CD14-positive monocyte (primary cell): ENCODE measurements at regions not wholly inside any gene's neighbourhood (a gene's known extent, or its start where the extent isn't known, plus 50 kb on each side); places are given as distances from the start of the nearest gene placed in this dataset.

Experiments
- DNase-seq, 3 donors: peaks; one replicate each; pipeline ENCODE4 v3.0.0-alpha.2; 2011 to 2022
- H2AFZ ChIP-seq: 2 replicates; pipeline ENCODE4 v1.6.0; 2012; ENCODE audit warnings: mild to moderate bottlenecking, low read depth, low read length, inconsistent platforms; ENCODE audit not compliant: insufficient read depth, poor library complexity, severe bottlenecking
- H3K27ac ChIP-seq, 2 donors: 1 replicate in 1 of 2; 2 replicates in 1 of 2; pipeline ENCODE4 v1.5.1; 2012 to 2013; ENCODE audit warnings: low read length in 2 of 2, control low read depth in 1 of 2, inconsistent platforms in 1 of 2, low read depth in 1 of 2, mild to moderate bottlenecking in 1 of 2
- H3K27me3 ChIP-seq, 2 donors: one replicate each; pipeline versions ENCODE4 v1.6.0 to v1.6.1; 2011 to 2013; ENCODE audit warnings: low read length in 2 of 2; ENCODE audit not compliant: control insufficient read depth in 2 of 2, insufficient read depth in 2 of 2
- H3K36me3 ChIP-seq, 2 donors: replicated peaks in 1 of 2; 1 replicate in 1 of 2; 2 replicates in 1 of 2; pipeline versions ENCODE4 v1.5.1 to v1.6.1; 2012 to 2013; ENCODE audit warnings: low read length in 2 of 2, control low read depth in 1 of 2, inconsistent platforms in 1 of 2, mild to moderate bottlenecking in 1 of 2; ENCODE audit not compliant: insufficient read depth in 2 of 2, control insufficient read depth in 1 of 2
- H3K4me1 ChIP-seq, 2 donors: 1 replicate in 1 of 2; 2 replicates in 1 of 2; pipeline versions ENCODE4 v1.5.1 to v1.6.1; 2012 to 2013; ENCODE audit warnings: low read length in 2 of 2, control low read depth in 1 of 2, inconsistent platforms in 1 of 2, mild to moderate bottlenecking in 1 of 2, moderate library complexity in 1 of 2; ENCODE audit not compliant: insufficient read depth in 2 of 2, control insufficient read depth in 1 of 2
- H3K4me2 ChIP-seq: replicated peaks from 2 replicates; pipeline ENCODE3; 2012; ENCODE audit warnings: low read length, moderate library complexity, mild to moderate bottlenecking; ENCODE audit not compliant: poor library complexity, severe bottlenecking; ENCODE audit errors: extremely low read depth
- H3K4me3 ChIP-seq, 3 experiments: fragments of 200-600 bp in 1 of 3; sonication (generic) in 1 of 3; replicated peaks in 1 of 3; 1 replicate in 2 of 3; 2 replicates in 1 of 3; pipeline ENCODE4 v1.5.1; 2011 to 2013; ENCODE audit warnings: low read length in 3 of 3, mild to moderate bottlenecking in 3 of 3, control low read depth in 2 of 3, low read depth in 2 of 3, inconsistent platforms in 1 of 3, moderate library complexity in 1 of 3
- H3K79me2 ChIP-seq: 2 replicates; pipeline ENCODE4 v1.6.0; 2012; ENCODE audit warnings: mild to moderate bottlenecking, control low read depth, inconsistent platforms, low read length, moderate library complexity; ENCODE audit not compliant: insufficient read depth
- H3K9ac ChIP-seq: 2 replicates; pipeline ENCODE4 v1.6.0; 2017; ENCODE audit warnings: low read length, mild to moderate bottlenecking; ENCODE audit not compliant: insufficient read depth, poor library complexity, severe bottlenecking
- H3K9me3 ChIP-seq, 2 donors: replicated peaks in 1 of 2; 1 replicate in 1 of 2; 2 replicates in 1 of 2; pipeline versions ENCODE4 v1.5.1 to v1.6.1; 2012 to 2013; ENCODE audit warnings: low read length in 2 of 2, control low read depth in 1 of 2; ENCODE audit not compliant: control insufficient read depth in 1 of 2, insufficient read depth in 1 of 2
- H4K20me1 ChIP-seq: 2 replicates; pipeline ENCODE4 v1.6.0; 2012; ENCODE audit warnings: mild to moderate bottlenecking, low read length, control low read depth, moderate library complexity; ENCODE audit not compliant: insufficient read depth
- H3K27ac Mint-ChIP-seq, 7 donors: one replicate each; pipeline ENCODE4 v1.8.0; 2020; ENCODE audit warnings: mild to moderate bottlenecking in 7 of 7, mixed read lengths in 7 of 7, moderate library complexity in 6 of 7, inconsistent platforms in 2 of 7
- H3K27me3 Mint-ChIP-seq, 3 donors: one replicate each; pipeline ENCODE4 v1.8.0; 2021 to 2022; ENCODE audit warnings: low read depth in 3 of 3, mild to moderate bottlenecking in 3 of 3, mixed read lengths in 3 of 3, moderate library complexity in 3 of 3, inconsistent platforms in 1 of 3
- H3K36me3 Mint-ChIP-seq, 2 donors: one replicate each; pipeline ENCODE4 v1.8.0; 2020; ENCODE audit warnings: mixed read lengths in 2 of 2, inconsistent platforms in 1 of 2, mild to moderate bottlenecking in 1 of 2
- H3K4me1 Mint-ChIP-seq: one replicate; pipeline ENCODE4 v1.8.0; 2020; ENCODE audit warnings: mild to moderate bottlenecking, mixed read lengths
- H3K4me3 Mint-ChIP-seq, 2 donors: one replicate each; pipeline ENCODE4 v1.8.0; 2020; ENCODE audit warnings: mild to moderate bottlenecking in 2 of 2, mixed read lengths in 2 of 2, moderate library complexity in 1 of 2
- H3K9me3 Mint-ChIP-seq, 7 donors: one replicate each; pipeline ENCODE4 v1.8.0; 2020 to 2022; ENCODE audit warnings: mixed read lengths in 7 of 7, mild to moderate bottlenecking in 6 of 7, moderate library complexity in 6 of 7, inconsistent platforms in 2 of 7
- CTCF ChIP-seq: fragments of 200-600 bp; IDR thresholded peaks from one replicate; pipeline ENCODE4 v1.8.0; 2022; ENCODE audit warnings: antibody characterized with exemption, mild to moderate bottlenecking
- WGBS: methylation state at CpG from one replicate; pipeline ENCODE4 v1.1.5; 2013; ENCODE audit warnings: missing lambda C conversion rate; ENCODE audit not compliant: insufficient coverage; 5-methylcytosine and 5-hydroxymethylcytosine counted together
- intact Hi-C, 2 donors: fragments of 100-400 bp; cut with micrococcal nuclease; formaldehyde crosslinking; loops; one replicate each; pipeline versions ENCODE4 v1.15.0 to v1.15.1; 2023

DNA sequence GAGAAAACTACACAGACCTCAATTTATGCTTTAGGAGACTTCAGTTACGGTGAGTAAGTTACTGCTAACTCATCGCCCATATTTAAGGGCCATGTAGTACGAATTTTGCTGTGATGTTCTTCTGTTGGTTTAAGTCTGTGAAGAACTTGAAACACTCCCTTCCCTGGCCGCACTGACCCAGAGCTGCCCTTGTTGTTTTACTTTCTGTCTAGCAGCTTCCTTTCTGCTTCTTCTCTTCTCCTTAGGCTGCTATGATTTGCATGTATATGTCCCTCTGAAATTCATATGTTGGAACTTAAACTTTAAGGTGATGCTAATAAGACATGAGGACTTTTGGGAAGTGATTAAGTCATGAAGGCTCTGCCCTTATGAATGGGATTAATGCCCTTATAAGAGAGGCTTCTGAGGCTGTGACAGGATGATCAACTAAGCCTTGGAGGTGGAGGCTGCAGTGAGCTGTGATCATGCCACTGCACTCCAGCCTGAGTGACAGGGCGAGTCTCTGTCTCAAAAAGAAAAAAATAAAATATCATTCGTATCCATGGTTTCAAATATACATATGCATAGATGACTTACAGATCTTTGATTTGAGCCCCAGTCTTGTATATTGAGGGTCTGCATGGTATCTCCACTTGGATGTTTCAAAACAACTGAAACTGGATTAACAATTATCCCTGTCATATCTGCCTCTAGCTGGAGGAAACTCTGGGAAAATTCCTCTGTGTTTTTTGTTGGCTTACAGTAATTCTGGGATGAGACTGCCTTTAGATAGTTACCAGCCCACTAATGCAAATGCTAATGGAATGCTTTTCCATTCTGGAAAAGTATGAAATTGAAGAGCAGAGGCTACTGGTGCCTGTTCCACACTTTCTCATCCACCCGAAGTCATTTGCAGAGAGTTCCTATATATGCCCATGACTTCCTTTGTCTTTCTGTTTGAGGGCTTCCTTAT is 263.4 kb upstream of the ACTBL2 start:
- Histone ChIP-seq H2AFZ (no peak overlapping the region), H3K27me3 (no peaks in the 10 kb centered on the region), H3K79me2 (no peaks in the 10 kb centered on the region), H3K9ac (no peak overlapping the region), H3K4me2 (no peak overlapping the region), H3K9me3 (peaks cover 0 to 4% of the 10 kb centered on the region in 2 donors), H3K27ac (no peak overlapping the region), H3K36me3 (no peaks in the 10 kb centered on the region), H3K4me3 (no peak overlapping the region), H3K4me1 (no peaks in the 10 kb centered on the region), H4K20me1 (no peaks in the 10 kb centered on the region)
- Mint-ChIP-seq H3K27ac (peak overlapping the region in 1 of 7 donors; percentile 36), H3K4me1 (no peaks in the 10 kb centered on the region), H3K4me3 (no peak overlapping the region), H3K27me3 (peaks cover 0 to 1% (median 0%) of the 10 kb centered on the region in 3 donors), H3K9me3 (peaks cover 0 to 5% (median 2%) of the 10 kb centered on the region in 7 donors), H3K36me3 (no peaks in the 10 kb centered on the region)
- intact Hi-C loops, result no loop called here
- TF ChIP-seq CTCF, result no peak
- DNase-seq, result no peak
- no CpG with 5 or more reads among the region's 7 CpGs for WGBS

GRCh38 chr5:57745029-57745428 is 262.4 kb upstream of the ACTBL2 start:
- peaks cover 0 to 1% (median 0%) of the 10 kb centered on the region in 3 donors for H3K27me3 Mint-ChIP-seq
- Histone ChIP-seq H3K4me2 (no peak overlapping the region), H3K27ac (no peak overlapping the region), H3K79me2 (no peaks in the 10 kb centered on the region), H3K27me3 (no peaks in the 10 kb centered on the region), H3K36me3 (no peaks in the 10 kb centered on the region), H2AFZ (no peak overlapping the region), H3K4me3 (no peak overlapping the region), H3K9me3 (no peaks in the 10 kb centered on the region), H3K9ac (no peak overlapping the region), H3K4me1 (no peaks in the 10 kb centered on the region), H4K20me1 (no peaks in the 10 kb centered on the region)
- no peaks in the 10 kb centered on the region for H3K4me1 Mint-ChIP-seq
- H3K36me3 Mint-ChIP-seq, result no peaks in the 10 kb centered on the region
- TF ChIP-seq CTCF, result no peak
- intact Hi-C loops, result no loop called here
- no peak overlapping the region for H3K4me3 Mint-ChIP-seq
- H3K9me3 Mint-ChIP-seq, result peaks cover 0 to 3% (median 1%) of the 10 kb centered on the region in 7 donors
- no peak for DNase-seq
- no peak overlapping the region for H3K27ac Mint-ChIP-seq
